B cell (primary cell): ENCODE measurements at regions not wholly inside any gene's neighbourhood (a gene's known extent, or its start where the extent isn't known, plus 50 kb on each side); places are given as distances from the start of the nearest gene placed in this dataset.

Experiments used
- ATAC-seq: fragments of 200-7000 bp; cut with Tn5 transposase; one replicate; pipeline ENCODE4 v1.10.0; 2021; ENCODE audit warnings: low read depth, mild to moderate bottlenecking, moderate number of reproducible peaks, moderate library complexity
- CTCF ChIA-PET: fragments of 350-600 bp; sonication (Branson Sonifier 250); formaldehyde crosslinking; loops from one replicate; lab custom pipeline; 2021; ENCODE audit warnings: antibody characterized with exemption, inconsistent platforms; lab: Charles Lee
- POLR2A ChIA-PET: fragments of 350-600 bp; sonication (Branson Sonifier 250); formaldehyde crosslinking; loops from one replicate; lab custom pipeline; 2021; ENCODE audit warnings: antibody characterized with exemption; lab: Charles Lee
- DNase-seq: peaks from one replicate; pipeline ENCODE4 v3.0.0; 2013
- H2AFZ ChIP-seq: 2 replicates; pipeline ENCODE4 v1.6.1; 2012; ENCODE audit warnings: mild to moderate bottlenecking, low read depth, low read length; ENCODE audit not compliant: insufficient read depth, poor library complexity, severe bottlenecking
- H3K27ac ChIP-seq, 2 donors: 1 replicate in 1 of 2; 2 replicates in 1 of 2; pipeline ENCODE4 v1.5.1; 2012 to 2013; ENCODE audit warnings: low read length in 2 of 2, mild to moderate bottlenecking in 2 of 2, moderate library complexity in 1 of 2
- H3K27me3 ChIP-seq, 4 experiments: fragments of 200-600 bp in 1 of 4; sonication (generic) in 1 of 4; replicated peaks in 1 of 4; 1 replicate in 2 of 4; 2 replicates in 2 of 4; pipeline versions ENCODE4 v1.6.1 to v1.7.0; 2013 to 2016; ENCODE audit warnings: low read length in 3 of 4, mild to moderate bottlenecking in 2 of 4, mixed read lengths in 1 of 4, moderate library complexity in 1 of 4; ENCODE audit not compliant: insufficient read depth in 4 of 4, control insufficient read depth in 3 of 4; ENCODE audit errors: control extremely low read depth in 1 of 4
- H3K36me3 ChIP-seq, 2 experiments: replicated peaks in 1 of 2; 1 replicate in 1 of 2; 2 replicates in 1 of 2; pipeline versions ENCODE4 v1.6.1 to v1.7.1; 2013; ENCODE audit warnings: low read length in 1 of 2; ENCODE audit not compliant: insufficient read depth in 2 of 2, control insufficient read depth in 1 of 2; ENCODE audit errors: control extremely low read depth in 1 of 2, extremely low read depth in 1 of 2
- H3K4me1 ChIP-seq, 2 donors: fragments of 200-600 bp in 1 of 2; sonication (generic) in 1 of 2; 1 replicate in 1 of 2; 2 replicates in 1 of 2; pipeline versions ENCODE4 v1.5.1 to v1.6.1; 2013 to 2017; ENCODE audit warnings: low read length in 2 of 2; ENCODE audit not compliant: control insufficient read depth in 2 of 2, insufficient read depth in 2 of 2
- H3K4me2 ChIP-seq: replicated peaks from 2 replicates; pipeline ENCODE3; 2012; ENCODE audit warnings: mild to moderate bottlenecking, low read depth, low read length; ENCODE audit not compliant: poor library complexity, severe bottlenecking
- H3K4me3 ChIP-seq, 5 experiments: fragments of 200-600 bp in 1 of 5; sonication (generic) in 1 of 5; 1 replicate in 3 of 5; 2 replicates in 2 of 5; pipeline versions ENCODE4 v1.5.1 to v1.7.0; 2011 to 2016; ENCODE audit warnings: low read length in 4 of 5, mild to moderate bottlenecking in 4 of 5, low read depth in 2 of 5, control low read depth in 1 of 5, moderate library complexity in 1 of 5; ENCODE audit not compliant: insufficient read depth in 1 of 5; ENCODE audit errors: control extremely low read depth in 1 of 5, extremely low read depth in 1 of 5
- H3K79me2 ChIP-seq: fragments of 200-600 bp; sonication (generic); one replicate; pipeline ENCODE4 v1.6.0; 2016; ENCODE audit warnings: low read length; ENCODE audit not compliant: control insufficient read depth, insufficient read depth
- H3K9ac ChIP-seq: fragments of 200-600 bp; sonication (generic); 2 replicates; pipeline ENCODE4 v1.6.1; 2017; ENCODE audit warnings: mild to moderate bottlenecking, low read length, moderate library complexity
- H3K9me3 ChIP-seq, 3 donors: one replicate each; pipeline versions ENCODE4 v1.6.1 to v1.7.1; 2013; ENCODE audit warnings: low read length in 2 of 3; ENCODE audit not compliant: control insufficient read depth in 2 of 3, insufficient read depth in 1 of 3; ENCODE audit errors: control extremely low read depth in 1 of 3
- H4K20me1 ChIP-seq: 2 replicates; pipeline ENCODE4 v1.6.0; 2012; ENCODE audit warnings: mild to moderate bottlenecking, low read length; ENCODE audit not compliant: insufficient read depth, control insufficient read depth, poor library complexity, severe bottlenecking
- H3K27ac Mint-ChIP-seq: one replicate; pipeline ENCODE4 v1.8.0; 2021; ENCODE audit warnings: mixed read lengths
- H3K27me3 Mint-ChIP-seq: one replicate; pipeline ENCODE4 v1.8.0; 2021; ENCODE audit warnings: mixed read lengths
- H3K4me1 Mint-ChIP-seq: one replicate; pipeline ENCODE4 v1.8.0; 2021; ENCODE audit warnings: mixed read lengths
- H3K4me3 Mint-ChIP-seq: one replicate; pipeline ENCODE4 v1.8.0; 2021; ENCODE audit warnings: mixed read lengths
- H3K9me3 Mint-ChIP-seq: one replicate; pipeline ENCODE4 v1.8.0; 2022; ENCODE audit warnings: mixed read lengths; ENCODE audit not compliant: insufficient read depth
- EZH2 ChIP-seq: IDR thresholded peaks from 2 replicates; pipeline ENCODE4 v1.6.1; 2012; ENCODE audit warnings: borderline replicate concordance, low read depth, mild to moderate bottlenecking, moderate library complexity, low read length; ENCODE audit not compliant: insufficient read depth, poor library complexity, severe bottlenecking
- WGBS: methylation state at CpG from one replicate; pipeline ENCODE4 v1.1.5; 2013; ENCODE audit warnings: missing lambda C conversion rate; ENCODE audit not compliant: insufficient coverage; 5-methylcytosine and 5-hydroxymethylcytosine counted together
- intact Hi-C: fragments of 100-400 bp; cut with micrococcal nuclease; formaldehyde crosslinking; loops from one replicate; pipeline ENCODE4 v1.10.0; 2022
- TF ChIP-seq, protein P1 (sequence below): fragments of 200-600 bp; IDR thresholded peaks from one replicate; pipeline ENCODE4 v1.8.0; 2022; ENCODE audit warnings: antibody characterized with exemption, mild to moderate bottlenecking

DNA sequence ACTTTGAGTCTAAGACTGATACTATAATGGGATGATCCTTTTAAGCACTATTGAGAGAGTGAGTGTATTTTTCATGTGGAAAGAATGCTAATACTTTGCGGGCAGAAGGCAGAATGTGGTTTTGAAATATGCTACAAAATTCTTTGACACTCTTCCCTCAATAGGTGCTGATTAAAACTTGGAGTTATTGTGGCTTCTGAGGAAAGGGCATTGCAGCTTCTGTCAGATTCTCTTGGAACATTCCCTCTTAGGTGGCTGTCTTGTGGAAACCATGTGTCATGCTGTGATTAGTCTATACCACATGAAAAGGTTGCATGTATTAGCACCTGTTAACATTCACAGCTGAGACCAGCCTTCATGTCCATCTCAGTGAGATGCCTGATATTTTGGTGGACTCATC is 547.0 kb downstream of the STIM2 start:
- no peak for DNase-seq
- Mint-ChIP-seq H3K27ac (no peak overlapping the region), H3K27me3 (no peaks in the 10 kb centered on the region), H3K4me1 (no peaks in the 10 kb centered on the region), H3K9me3 (peaks cover 6% of the 10 kb centered on the region), H3K4me3 (no peak overlapping the region)
- CTCF ChIA-PET: no interaction called here
- no peaks in the 10 kb centered on the region for H4K20me1 ChIP-seq
- H3K4me1 ChIP-seq: no peaks in the 10 kb centered on the region
- no peaks in the 10 kb centered on the region for H3K36me3 ChIP-seq
- no CpG with 5 or more reads among the region's 1 CpG for WGBS
- H3K79me2 ChIP-seq: no peaks in the 10 kb centered on the region
- no peak overlapping the region for H2AFZ ChIP-seq
- no peak overlapping the region for H3K4me2 ChIP-seq
- no peak overlapping the region for H3K4me3 ChIP-seq
- H3K27ac ChIP-seq: no peak overlapping the region
- intact Hi-C loops: no loop called here
- H3K9ac ChIP-seq: no peak overlapping the region
- POLR2A ChIA-PET: no interaction called here
- TF ChIP-seq EZH2: no peak
- TF ChIP-seq, protein P1, sequence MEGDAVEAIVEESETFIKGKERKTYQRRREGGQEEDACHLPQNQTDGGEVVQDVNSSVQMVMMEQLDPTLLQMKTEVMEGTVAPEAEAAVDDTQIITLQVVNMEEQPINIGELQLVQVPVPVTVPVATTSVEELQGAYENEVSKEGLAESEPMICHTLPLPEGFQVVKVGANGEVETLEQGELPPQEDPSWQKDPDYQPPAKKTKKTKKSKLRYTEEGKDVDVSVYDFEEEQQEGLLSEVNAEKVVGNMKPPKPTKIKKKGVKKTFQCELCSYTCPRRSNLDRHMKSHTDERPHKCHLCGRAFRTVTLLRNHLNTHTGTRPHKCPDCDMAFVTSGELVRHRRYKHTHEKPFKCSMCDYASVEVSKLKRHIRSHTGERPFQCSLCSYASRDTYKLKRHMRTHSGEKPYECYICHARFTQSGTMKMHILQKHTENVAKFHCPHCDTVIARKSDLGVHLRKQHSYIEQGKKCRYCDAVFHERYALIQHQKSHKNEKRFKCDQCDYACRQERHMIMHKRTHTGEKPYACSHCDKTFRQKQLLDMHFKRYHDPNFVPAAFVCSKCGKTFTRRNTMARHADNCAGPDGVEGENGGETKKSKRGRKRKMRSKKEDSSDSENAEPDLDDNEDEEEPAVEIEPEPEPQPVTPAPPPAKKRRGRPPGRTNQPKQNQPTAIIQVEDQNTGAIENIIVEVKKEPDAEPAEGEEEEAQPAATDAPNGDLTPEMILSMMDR: no peak
- no peak for ATAC-seq
- H3K27me3 ChIP-seq: no peaks in the 10 kb centered on the region
- H3K9me3 ChIP-seq: peaks cover 0 to 5% (median 4%) of the 10 kb centered on the region in 3 donors

DNA sequence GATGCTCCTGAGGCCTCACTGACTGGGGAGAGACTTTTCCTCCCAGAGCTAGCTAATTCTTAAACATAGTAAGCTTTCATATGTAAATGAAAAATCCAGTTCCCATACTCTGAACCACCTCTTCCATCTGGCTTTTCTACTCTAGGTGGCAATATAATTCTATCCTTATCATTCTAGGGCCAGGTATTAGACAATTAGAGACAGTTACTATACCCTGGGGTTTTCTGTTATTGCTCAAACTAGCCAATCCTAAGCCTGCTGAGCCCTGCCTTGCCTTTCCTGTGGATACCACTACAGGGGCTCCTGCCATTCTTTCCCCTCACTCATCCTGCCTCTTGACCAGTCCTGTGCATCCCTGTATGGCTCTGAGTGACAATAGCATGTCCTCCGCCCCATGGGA is 552.0 kb downstream of the STIM2 start:
- POLR2A ChIA-PET: no interaction called here
- Mint-ChIP-seq H3K4me3 (no peak overlapping the region), H3K4me1 (no peaks in the 10 kb centered on the region), H3K9me3 (no peaks in the 10 kb centered on the region), H3K27me3 (no peaks in the 10 kb centered on the region), H3K27ac (no peak overlapping the region)
- Histone ChIP-seq H3K79me2 (no peaks in the 10 kb centered on the region), H3K9ac (no peak overlapping the region), H3K4me3 (no peak overlapping the region), H3K4me2 (no peak overlapping the region), H3K36me3 (no peaks in the 10 kb centered on the region), H3K9me3 (peaks cover 0 to 8% (median 0%) of the 10 kb centered on the region in 3 donors), H3K4me1 (no peaks in the 10 kb centered on the region), H2AFZ (no peak overlapping the region), H3K27me3 (no peaks in the 10 kb centered on the region), H4K20me1 (no peaks in the 10 kb centered on the region), H3K27ac (no peak overlapping the region)
- ATAC-seq (no peak), DNase-seq (no peak)
- CTCF ChIA-PET: no interaction called here
- intact Hi-C loops: no loop called here
- WGBS: no CpG with 5 or more reads among the region's 1 CpG
- TF ChIP-seq EZH2: no peak
- TF ChIP-seq, protein P1: no peak
